Dermis microvascular lymphatic vessel endothelial cell (primary cell): ENCODE measurements at regions not wholly inside any gene's neighbourhood (a gene's known extent, or its start where the extent isn't known, plus 50 kb on each side); places are given as distances from the start of the nearest gene placed in this dataset.

Source experiments
- DNase-seq, 2 donors: peaks; one replicate each; pipeline versions ENCODE4 v3.0.0 to v3.0.0-alpha.2; 2010; ENCODE audit warnings: low read depth in 2 of 2

GRCh38 chr1:234707641-234708040, 97.7 kb upstream of the IRF2BP2 start:
- DNase-seq = no peak

GRCh38 chr1:234706931-234707330, 97.0 kb upstream of the IRF2BP2 start:
- no peak for DNase-seq

- DNase-seq = no peak
Measured at GRCh38 chr1:234706199-234706598, 96.2 kb upstream of the IRF2BP2 start.

GRCh38 chr1:234705615-234706014, 95.6 kb upstream of the IRF2BP2 start:
- no peak for DNase-seq

- no peak for DNase-seq
Measured at GRCh38 chr1:234704106-234704887, 94.3 kb upstream of the IRF2BP2 start.

- DNase-seq = peak in 1 of 2 donors; percentile 59
Measured at GRCh38 chr1:234702342-234703000, 92.5 kb upstream of the IRF2BP2 start.

- DNase-seq = no peak
Measured at GRCh38 chr1:234701737-234702341, 91.9 kb upstream of the IRF2BP2 start.

- peak; percentile 60 to 85 for DNase-seq
Measured at GRCh38 chr1:234699795-234700665, 90.1 kb upstream of the IRF2BP2 start.

GRCh38 chr1:234698686-234699085, 88.7 kb upstream of the IRF2BP2 start:
- no peak for DNase-seq

GRCh38 chr1:234697741-234698140, 87.8 kb upstream of the IRF2BP2 start:
- no peak for DNase-seq

GRCh38 chr1:234697015-234697414, 87.0 kb upstream of the IRF2BP2 start:
- no peak for DNase-seq

- DNase-seq = no peak
Measured at GRCh38 chr1:234696148-234696576, 86.2 kb upstream of the IRF2BP2 start.

- DNase-seq = no peak
Measured at GRCh38 chr1:234694661-234695060, 84.7 kb upstream of the IRF2BP2 start.

GRCh38 chr1:234692966-234693580, 83.1 kb upstream of the IRF2BP2 start:
- DNase-seq = no peak

GRCh38 chr1:234691567-234691966, 81.6 kb upstream of the IRF2BP2 start:
- peak in 1 of 2 donors; percentile 17 for DNase-seq

GRCh38 chr1:234690872-234691271, 80.9 kb upstream of the IRF2BP2 start:
- no peak for DNase-seq

GRCh38 chr1:234689236-234689635, 79.3 kb upstream of the IRF2BP2 start:
- DNase-seq = no peak

GRCh38 chr1:234687011-234687410, 77.0 kb upstream of the IRF2BP2 start:
- DNase-seq = no peak

- no peak for DNase-seq
Measured at GRCh38 chr1:234686035-234686434, 76.1 kb upstream of the IRF2BP2 start.

GRCh38 chr1:234684856-234685255, 74.9 kb upstream of the IRF2BP2 start:
- no peak for DNase-seq
